Left forelimb (tissue), 1 donor: ENCODE measurements at regions not wholly inside any gene's neighbourhood (a gene's known extent, or its start where the extent isn't known, plus 50 kb on each side); places are given as distances from the start of the nearest gene placed in this dataset.

Source experiments
- DNase-seq: peaks from one replicate; pipeline ENCODE4 v3.0.0-alpha.2; 2018; ENCODE audit warnings: low spot score

DNA sequence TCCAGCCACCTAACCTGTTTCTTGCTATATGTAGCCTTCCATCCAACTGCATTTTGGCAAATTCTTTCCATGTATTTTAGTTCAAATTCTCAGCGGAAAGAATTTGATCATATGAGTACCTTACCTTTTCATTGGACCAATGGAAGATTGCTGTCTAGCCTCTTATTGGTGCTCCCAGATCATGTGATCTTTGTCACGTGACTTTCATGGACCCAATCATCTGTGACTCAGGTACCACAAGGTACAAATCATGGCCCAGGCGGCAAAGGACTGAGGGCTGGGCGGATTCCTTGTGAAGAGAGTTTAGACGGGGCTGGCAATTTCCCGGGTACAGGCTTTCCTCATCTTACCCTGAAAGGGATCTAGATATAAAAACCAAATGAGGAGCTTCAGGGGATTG is 85.9 kb upstream of the TBX20 start:
- DNase-seq: no peak

DNA sequence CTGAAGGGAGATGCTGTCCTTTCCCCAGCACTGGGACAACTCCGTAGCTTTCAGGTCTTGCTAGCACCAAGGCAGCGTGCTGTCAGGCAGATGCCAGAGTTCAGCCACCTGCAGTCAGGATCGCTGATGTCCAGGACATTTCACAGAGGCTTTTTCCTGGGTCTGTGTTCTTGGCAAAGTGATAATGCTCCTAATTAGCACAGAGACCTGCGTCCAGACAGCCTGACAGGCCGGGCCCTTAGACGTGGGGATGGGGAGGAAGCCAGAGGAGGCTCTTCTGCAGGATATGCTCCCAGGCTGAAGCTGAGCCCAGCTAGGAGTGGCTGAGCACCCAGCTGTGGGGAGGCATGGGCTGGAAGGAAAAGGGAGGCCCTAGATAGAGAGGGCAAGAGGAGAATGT is 82.5 kb upstream of the TBX20 start:
- no peak for DNase-seq

GRCh38 chr7:35334506-35334905 is 80.6 kb upstream of the TBX20 start:
- no peak for DNase-seq

DNA sequence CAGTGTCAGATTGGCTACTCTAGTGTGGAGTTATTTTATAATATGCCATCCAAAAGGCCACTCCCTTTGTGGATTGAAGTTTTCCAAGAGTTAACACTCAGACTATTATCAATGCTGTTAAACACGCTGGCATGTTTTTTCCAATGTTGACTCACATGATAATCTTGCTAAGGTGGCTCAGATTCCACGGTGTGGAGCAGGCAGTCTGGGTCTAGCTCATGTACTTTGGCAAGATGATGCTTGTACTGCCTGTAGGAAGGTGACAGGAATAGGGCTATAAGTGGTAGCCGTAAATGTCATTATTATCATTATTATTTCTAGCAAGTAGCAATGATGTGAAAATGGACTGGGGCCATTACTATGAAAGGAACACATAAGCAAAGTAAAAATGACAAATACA is 79.4 kb upstream of the TBX20 start:
- no peak for DNase-seq

DNA sequence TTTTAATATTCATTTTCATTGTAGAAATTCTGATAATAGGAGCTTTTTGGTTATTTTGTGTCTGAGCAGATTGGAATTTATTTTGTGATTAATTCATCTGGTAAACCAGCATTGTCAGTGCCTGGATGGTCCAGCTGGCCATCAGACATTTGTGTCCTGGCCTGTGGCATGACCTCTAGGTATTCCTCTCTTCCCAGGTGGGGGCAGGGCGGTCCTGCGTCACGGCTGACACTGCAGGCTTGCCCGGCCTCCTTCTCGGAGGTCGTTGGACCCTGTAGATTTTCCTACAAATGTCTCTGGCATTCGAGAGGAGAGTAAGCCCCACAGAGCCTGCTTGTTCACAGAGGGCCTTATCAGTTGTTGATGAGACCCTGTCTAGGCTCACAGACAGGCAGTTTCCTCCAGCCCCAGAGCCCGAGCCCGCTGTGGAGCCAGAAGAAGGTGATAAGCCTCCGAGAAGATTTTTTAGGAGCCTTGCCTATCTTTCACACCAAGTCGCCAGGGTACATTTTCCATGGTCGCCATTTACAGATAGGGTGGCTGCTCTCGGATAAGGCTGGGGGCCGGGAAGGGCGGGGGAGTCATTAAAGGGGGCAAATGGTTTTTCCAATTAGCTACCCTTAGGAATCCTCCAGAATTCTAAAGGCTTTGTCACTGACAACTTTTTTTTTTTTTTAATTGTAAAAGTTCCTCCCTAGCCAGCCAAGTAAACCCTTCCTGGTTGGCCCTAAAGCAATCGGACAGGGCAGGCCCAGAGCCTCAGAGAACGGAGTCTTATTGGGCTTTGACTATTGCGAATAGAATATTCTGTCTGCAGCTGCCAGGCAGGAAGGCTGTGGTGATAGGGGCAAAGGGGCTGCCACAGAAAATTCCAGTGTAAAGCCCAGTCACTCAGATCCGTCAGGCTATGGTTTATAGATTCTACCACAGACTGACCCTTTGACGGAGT is 78.1 kb upstream of the TBX20 start:
- no peak for DNase-seq

DNA sequence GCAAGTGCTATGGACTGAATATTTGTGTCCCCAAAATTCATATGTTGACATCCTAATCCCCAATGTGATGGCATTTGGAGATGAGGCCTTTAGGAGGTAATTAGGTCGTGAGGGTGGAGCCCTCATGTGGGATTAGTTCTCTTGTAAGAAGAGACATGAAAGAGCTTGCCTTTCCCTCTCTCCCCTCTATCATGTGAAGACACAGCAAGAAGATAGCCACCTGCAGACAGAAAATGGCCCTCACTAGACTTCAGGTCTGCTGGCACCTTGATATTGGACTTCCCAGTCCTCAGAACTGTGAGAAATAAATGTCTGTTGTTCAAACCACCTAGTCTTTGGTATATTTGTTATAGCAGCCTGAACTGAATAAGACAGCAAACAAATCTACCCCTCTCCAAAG is 75.1 kb upstream of the TBX20 start:
- DNase-seq: no peak

DNA sequence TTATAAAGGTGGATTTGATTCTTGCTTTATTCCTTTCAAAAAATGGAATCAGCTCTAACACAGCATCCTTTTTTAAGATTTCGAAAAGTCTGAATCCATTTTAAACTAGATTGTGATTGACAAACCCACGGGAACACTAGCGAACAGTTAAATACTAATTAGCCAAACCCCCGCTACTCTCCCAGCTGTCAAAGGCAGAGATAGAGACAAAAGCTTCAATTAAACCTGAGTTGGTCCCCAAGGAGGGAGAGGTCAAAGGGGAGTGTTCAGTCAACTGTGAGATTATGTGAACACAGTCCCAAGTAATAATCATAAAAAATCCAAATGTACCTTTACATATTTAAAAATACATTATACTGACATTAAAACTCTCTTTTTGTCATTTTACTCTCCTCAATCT is 65.7 kb upstream of the TBX20 start:
- DNase-seq: no peak

- no peak for DNase-seq
Observed at GRCh38 chr7:35316549-35316948, 62.6 kb upstream of the TBX20 start.

DNA sequence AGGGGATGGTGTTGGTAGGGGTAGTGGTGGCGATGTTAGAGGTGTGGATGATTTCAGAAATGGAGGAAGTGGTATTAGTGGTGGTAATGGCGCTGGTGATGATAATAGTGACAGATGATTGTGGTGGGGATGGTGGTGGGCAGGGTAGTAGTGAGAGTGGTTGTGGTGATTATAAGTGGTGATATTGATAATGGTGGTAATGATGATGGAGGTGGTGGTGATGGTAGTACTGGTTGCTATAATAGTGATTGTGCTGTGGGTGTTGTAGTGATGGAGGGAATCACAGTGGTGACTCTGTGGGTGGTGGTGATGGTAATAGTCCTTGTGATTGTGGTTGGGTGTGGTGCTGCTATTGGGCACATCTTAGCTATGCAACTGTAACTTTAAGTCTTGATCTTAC is 61.6 kb upstream of the TBX20 start:
- no peak for DNase-seq

GRCh38 chr7:35314354-35314753 is 60.5 kb upstream of the TBX20 start:
- DNase-seq: no peak

GRCh38 chr7:35313575-35313974 is 59.7 kb upstream of the TBX20 start:
- DNase-seq: no peak
